ENCODE measurements at regions not wholly inside any gene's neighbourhood (a gene's known extent, or its start where the extent isn't known, plus 50 kb on each side); places are given as distances from the start of the nearest gene placed in this dataset.

GRCh38 chr1:219476716-219477115, 136.2 kb downstream of the ZC3H11B start:
- H3K4me3 ChIP-seq (ENCODE audit: low read length in 2 of 2): no peak overlapping the region
- no peaks in the 10 kb centered on the region for H3K9me3 ChIP-seq (ENCODE audit: control insufficient read depth, low read length)
- WGBS, 2 donors: 97 to 100% methylated on average over 1 of the region's 1 CpG
- H3K27ac ChIP-seq (ENCODE audit: low read depth in 1 of 2, low read length in 2 of 2): no peak overlapping the region
- DNase-seq: no peak
- ATAC-seq (ENCODE audit: low FRiP score): no peak
- H3K4me1 ChIP-seq (ENCODE audit: control insufficient read depth in 1 of 2, insufficient read depth in 2 of 2, low read length in 2 of 2): no peaks in the 10 kb centered on the region
- intact Hi-C loops (cut with DNase I): no loop called here
- no peaks in the 10 kb centered on the region for H3K36me3 ChIP-seq (ENCODE audit: control insufficient read depth in 1 of 2, insufficient read depth in 2 of 2, low read length in 1 of 2)
- no peaks in the 10 kb centered on the region for H3K27me3 ChIP-seq (ENCODE audit: control insufficient read depth in 1 of 2, insufficient read depth in 2 of 2, low read length in 1 of 2)

DNA sequence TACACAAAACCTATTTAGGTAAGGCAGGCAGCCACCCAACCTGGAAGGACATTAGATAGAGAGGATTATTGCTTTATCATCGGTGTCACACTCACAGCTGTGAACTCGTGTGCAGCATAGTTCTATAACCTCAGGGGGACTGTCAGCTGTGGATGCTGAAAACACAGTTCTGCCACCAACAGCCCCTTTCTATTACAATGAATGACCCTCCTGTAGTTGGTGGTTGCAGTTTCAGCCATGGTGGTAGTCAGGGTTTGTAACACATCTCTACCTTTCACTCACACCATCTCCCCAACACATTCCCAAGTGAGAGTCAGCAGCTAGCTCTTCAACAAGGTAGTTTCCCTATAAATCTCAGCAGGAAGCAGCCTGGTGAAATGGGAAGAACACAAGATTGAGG, 136.8 kb downstream of the ZC3H11B start:
- Histone ChIP-seq H3K4me1 (ENCODE audit: control insufficient read depth in 1 of 2, insufficient read depth in 2 of 2, low read length in 2 of 2) (no peaks in the 10 kb centered on the region), H3K36me3 (ENCODE audit: control insufficient read depth in 1 of 2, insufficient read depth in 2 of 2, low read length in 1 of 2) (no peaks in the 10 kb centered on the region), H3K4me3 (ENCODE audit: low read length in 2 of 2) (no peak overlapping the region), H3K27me3 (ENCODE audit: control insufficient read depth in 1 of 2, insufficient read depth in 2 of 2, low read length in 1 of 2) (no peaks in the 10 kb centered on the region), H3K9me3 (ENCODE audit: control insufficient read depth, low read length) (no peaks in the 10 kb centered on the region), H3K27ac (ENCODE audit: low read depth in 1 of 2, low read length in 2 of 2) (no peak overlapping the region)
- WGBS, 2 donors: 82 to 84% methylated on average over 2 of the region's 2 CpGs
- no peak for ATAC-seq (ENCODE audit: low FRiP score)
- DNase-seq: no peak
- intact Hi-C loops (cut with DNase I): no loop called here

GRCh38 chr1:219472596-219472995, 140.3 kb downstream of the ZC3H11B start:
- no peak overlapping the region for H3K27ac ChIP-seq (ENCODE audit: low read depth in 1 of 2, low read length in 2 of 2)
- no peaks in the 10 kb centered on the region for H3K36me3 ChIP-seq (ENCODE audit: control insufficient read depth in 1 of 2, insufficient read depth in 2 of 2, low read length in 1 of 2)
- no peaks in the 10 kb centered on the region for H3K27me3 ChIP-seq (ENCODE audit: control insufficient read depth in 1 of 2, insufficient read depth in 2 of 2, low read length in 1 of 2)
- ATAC-seq (ENCODE audit: low FRiP score): no peak
- intact Hi-C loops (cut with DNase I): no loop called here
- DNase-seq: no peak
- H3K4me3 ChIP-seq (ENCODE audit: low read length in 2 of 2): no peak overlapping the region
- WGBS, 2 donors: 97% methylated on average over 2 of the region's 2 CpGs
- H3K4me1 ChIP-seq (ENCODE audit: control insufficient read depth in 1 of 2, insufficient read depth in 2 of 2, low read length in 2 of 2): no peaks in the 10 kb centered on the region
- H3K9me3 ChIP-seq (ENCODE audit: control insufficient read depth, low read length): peaks cover 1% of the 10 kb centered on the region

DNA sequence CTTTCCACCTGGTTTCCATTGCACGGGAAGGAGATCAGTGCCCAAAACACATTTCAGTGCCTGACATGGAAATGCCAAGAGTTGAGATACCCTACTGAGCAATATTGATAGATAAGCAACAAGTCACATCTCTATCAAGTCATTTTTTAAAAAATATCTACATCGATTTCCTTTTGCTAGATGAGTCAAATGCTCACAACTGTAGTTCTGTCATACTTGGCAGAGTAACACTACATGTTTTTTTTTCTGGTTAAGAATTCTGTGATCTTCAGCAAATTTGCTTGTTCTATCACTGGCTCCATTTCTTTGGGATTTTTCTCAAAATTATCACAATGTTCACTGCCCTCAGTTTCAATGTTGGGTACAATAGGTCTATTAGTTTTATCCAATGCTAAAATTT, 145.4 kb downstream of the ZC3H11B start:
- ATAC-seq (ENCODE audit: low FRiP score) (no peak), DNase-seq (no peak)
- H3K27ac ChIP-seq (ENCODE audit: low read depth in 1 of 2, low read length in 2 of 2): no peak overlapping the region
- H3K4me3 ChIP-seq (ENCODE audit: low read length in 2 of 2): no peak overlapping the region
- WGBS, 2 donors: 65 to 70% methylated on average over 2 of the region's 2 CpGs
- H3K27me3 ChIP-seq (ENCODE audit: control insufficient read depth in 1 of 2, insufficient read depth in 2 of 2, low read length in 1 of 2): no peaks in the 10 kb centered on the region
- intact Hi-C loops (cut with DNase I): no loop called here
- H3K9me3 ChIP-seq (ENCODE audit: control insufficient read depth, low read length): peaks cover 1% of the 10 kb centered on the region
- no peaks in the 10 kb centered on the region for H3K4me1 ChIP-seq (ENCODE audit: control insufficient read depth in 1 of 2, insufficient read depth in 2 of 2, low read length in 2 of 2)
- no peaks in the 10 kb centered on the region for H3K36me3 ChIP-seq (ENCODE audit: control insufficient read depth in 1 of 2, insufficient read depth in 2 of 2, low read length in 1 of 2)

DNA sequence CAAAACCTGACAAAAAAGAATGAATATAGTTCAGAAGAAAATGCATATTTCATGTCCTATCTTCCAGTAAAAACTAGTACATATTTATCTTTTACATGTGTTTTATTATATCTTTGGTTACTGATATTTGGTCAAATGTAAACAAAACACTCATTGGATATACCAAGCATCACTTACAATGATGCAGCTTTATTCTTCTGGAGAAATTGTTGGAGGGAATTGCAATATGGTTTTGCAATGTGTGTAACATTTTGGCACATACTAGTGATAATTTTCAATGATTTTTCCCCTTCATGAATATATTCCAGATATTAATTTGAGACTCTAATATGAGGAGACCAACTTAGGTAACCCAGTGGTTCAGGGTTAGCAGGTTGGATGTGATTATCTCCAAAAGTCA, 146.1 kb downstream of the ZC3H11B start:
- peaks cover 1% of the 10 kb centered on the region for H3K9me3 ChIP-seq (ENCODE audit: control insufficient read depth, low read length)
- no peak overlapping the region for H3K4me3 ChIP-seq (ENCODE audit: low read length in 2 of 2)
- DNase-seq (no peak), ATAC-seq (ENCODE audit: low FRiP score) (no peak)
- no peak overlapping the region for H3K27ac ChIP-seq (ENCODE audit: low read depth in 1 of 2, low read length in 2 of 2)
- intact Hi-C loops (cut with DNase I): no loop called here
- no peaks in the 10 kb centered on the region for H3K27me3 ChIP-seq (ENCODE audit: control insufficient read depth in 1 of 2, insufficient read depth in 2 of 2, low read length in 1 of 2)
- no peaks in the 10 kb centered on the region for H3K36me3 ChIP-seq (ENCODE audit: control insufficient read depth in 1 of 2, insufficient read depth in 2 of 2, low read length in 1 of 2)
- H3K4me1 ChIP-seq (ENCODE audit: control insufficient read depth in 1 of 2, insufficient read depth in 2 of 2, low read length in 2 of 2): no peaks in the 10 kb centered on the region

GRCh38 chr1:219465212-219466093, 147.5 kb downstream of the ZC3H11B start:
- intact Hi-C loops (cut with DNase I): no loop called here
- WGBS, 2 donors: 89 to 90% methylated on average over 7 of the region's 7 CpGs
- Histone ChIP-seq H3K27ac (ENCODE audit: low read depth in 1 of 2, low read length in 2 of 2) (no peak overlapping the region), H3K4me1 (ENCODE audit: control insufficient read depth in 1 of 2, insufficient read depth in 2 of 2, low read length in 2 of 2) (no peaks in the 10 kb centered on the region), H3K4me3 (ENCODE audit: low read length in 2 of 2) (no peak overlapping the region), H3K36me3 (ENCODE audit: control insufficient read depth in 1 of 2, insufficient read depth in 2 of 2, low read length in 1 of 2) (no peaks in the 10 kb centered on the region), H3K9me3 (ENCODE audit: control insufficient read depth, low read length) (peaks cover 1% of the 10 kb centered on the region), H3K27me3 (ENCODE audit: control insufficient read depth in 1 of 2, insufficient read depth in 2 of 2, low read length in 1 of 2) (no peaks in the 10 kb centered on the region)
- no peak for DNase-seq
- no peak for ATAC-seq (ENCODE audit: low FRiP score)

DNA sequence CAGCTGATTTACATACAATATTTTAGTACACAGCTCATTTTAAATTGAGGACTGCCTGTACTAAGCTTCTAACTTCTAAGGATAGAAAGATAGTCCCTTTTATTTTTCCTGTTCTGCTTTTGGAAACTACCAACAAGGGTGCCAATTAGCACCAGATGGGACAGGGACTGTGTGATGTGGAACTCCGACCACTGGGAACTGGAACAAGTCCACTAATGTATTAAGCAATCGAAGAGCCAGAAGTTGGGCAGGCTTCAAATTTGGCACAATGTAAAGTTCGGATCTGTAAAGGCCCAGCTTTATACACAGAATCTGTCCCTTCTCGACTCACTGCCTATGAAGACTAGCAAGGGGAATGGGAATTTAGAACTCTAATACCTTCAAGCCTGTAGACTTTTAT, 149.3 kb downstream of the ZC3H11B start:
- no peak for DNase-seq
- intact Hi-C loops (cut with DNase I): no loop called here
- Histone ChIP-seq H3K4me3 (ENCODE audit: low read length in 2 of 2) (no peak overlapping the region), H3K4me1 (ENCODE audit: control insufficient read depth in 1 of 2, insufficient read depth in 2 of 2, low read length in 2 of 2) (no peaks in the 10 kb centered on the region), H3K9me3 (ENCODE audit: control insufficient read depth, low read length) (no peaks in the 10 kb centered on the region), H3K27ac (ENCODE audit: low read depth in 1 of 2, low read length in 2 of 2) (no peak overlapping the region), H3K27me3 (ENCODE audit: control insufficient read depth in 1 of 2, insufficient read depth in 2 of 2, low read length in 1 of 2) (no peaks in the 10 kb centered on the region), H3K36me3 (ENCODE audit: control insufficient read depth in 1 of 2, insufficient read depth in 2 of 2, low read length in 1 of 2) (no peaks in the 10 kb centered on the region)
- 75 to 80% methylated on average over 4 of the region's 4 CpGs for WGBS, 2 donors
- ATAC-seq (ENCODE audit: low FRiP score): no peak

DNA sequence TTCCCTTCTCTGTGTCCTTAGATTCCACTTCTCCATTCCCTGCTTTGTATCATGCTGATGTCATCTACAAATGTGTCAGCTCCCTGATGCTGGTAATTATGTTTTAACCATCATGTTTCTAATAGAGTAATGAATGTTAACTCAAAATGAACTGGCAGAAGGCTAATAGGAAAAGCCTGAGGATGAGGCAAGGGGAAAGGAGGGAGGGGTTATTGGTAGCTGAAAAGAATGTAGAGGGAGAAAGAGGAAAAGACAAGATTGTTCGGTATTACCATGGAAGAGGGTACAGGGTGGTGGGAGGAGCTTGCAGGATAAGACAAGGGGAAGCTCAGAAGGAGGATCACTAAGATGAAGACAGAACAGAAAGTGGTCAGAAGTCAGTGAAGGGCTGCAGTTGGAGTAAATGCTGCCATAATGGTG, 150.9 kb downstream of the ZC3H11B start:
- Histone ChIP-seq H3K36me3 (ENCODE audit: control insufficient read depth in 1 of 2, insufficient read depth in 2 of 2, low read length in 1 of 2) (no peaks in the 10 kb centered on the region), H3K27me3 (ENCODE audit: control insufficient read depth in 1 of 2, insufficient read depth in 2 of 2, low read length in 1 of 2) (no peaks in the 10 kb centered on the region), H3K4me1 (ENCODE audit: control insufficient read depth in 1 of 2, insufficient read depth in 2 of 2, low read length in 2 of 2) (no peaks in the 10 kb centered on the region), H3K4me3 (ENCODE audit: low read length in 2 of 2) (no peak overlapping the region), H3K27ac (ENCODE audit: low read depth in 1 of 2, low read length in 2 of 2) (no peak overlapping the region), H3K9me3 (ENCODE audit: control insufficient read depth, low read length) (no peaks in the 10 kb centered on the region)
- ATAC-seq (ENCODE audit: low FRiP score) (no peak), DNase-seq (no peak)
- 96% methylated on average over 1 of the region's 1 CpG for WGBS, 2 donors
- intact Hi-C loops (cut with DNase I): no loop called here
